Lower leg skin (tissue), 4 donors: ENCODE measurements at regions not wholly inside any gene's neighbourhood (a gene's known extent, or its start where the extent isn't known, plus 50 kb on each side); places are given as distances from the start of the nearest gene placed in this dataset.
"Not testable (repeated sequence)": the region's sequence is repeated elsewhere in the genome, so short reads cannot be mapped to it uniquely, and the experiment has no call there.

Experiments
- DNase-seq, 2 donors: peaks; one replicate each; pipeline ENCODE4 v3.0.0-alpha.2; 2019; ENCODE audit warnings: low spot score in 2 of 2
- H3K4me3 ChIP-seq: fragments of 200-600 bp; sonication (generic); 2 replicates; pipeline ENCODE4 v1.5.1; 2017; ENCODE audit warnings: mild to moderate bottlenecking, low read depth; ENCODE audit not compliant: poor library complexity, severe bottlenecking
- POLR2A ChIP-seq, 2 donors: fragments of 450-650 bp; IDR thresholded peaks; one replicate each; pipeline ENCODE4 v1.6.1; 2016 to 2017; ENCODE audit warnings: antibody characterized with exemption in 2 of 2, mild to moderate bottlenecking in 1 of 2, moderate library complexity in 1 of 2
- WGBS, 2 donors: methylation state at CpG; one replicate each; pipeline ENCODE4 v1.1.5; 2018; 5-methylcytosine and 5-hydroxymethylcytosine counted together
- intact Hi-C: fragments of 100-400 bp; cut with DNase I; formaldehyde crosslinking; loops from one replicate; pipeline ENCODE4 v1.15.0; 2023; ENCODE audit warnings: low total_unique reads
- TF ChIP-seq, protein P1 (sequence below), 3 donors: fragments of 450-650 bp; IDR thresholded peaks; one replicate each; pipeline ENCODE4 v1.5.1; 2016; ENCODE audit warnings: antibody characterized with exemption in 3 of 3, mild to moderate bottlenecking in 3 of 3, moderate library complexity in 2 of 3

DNA sequence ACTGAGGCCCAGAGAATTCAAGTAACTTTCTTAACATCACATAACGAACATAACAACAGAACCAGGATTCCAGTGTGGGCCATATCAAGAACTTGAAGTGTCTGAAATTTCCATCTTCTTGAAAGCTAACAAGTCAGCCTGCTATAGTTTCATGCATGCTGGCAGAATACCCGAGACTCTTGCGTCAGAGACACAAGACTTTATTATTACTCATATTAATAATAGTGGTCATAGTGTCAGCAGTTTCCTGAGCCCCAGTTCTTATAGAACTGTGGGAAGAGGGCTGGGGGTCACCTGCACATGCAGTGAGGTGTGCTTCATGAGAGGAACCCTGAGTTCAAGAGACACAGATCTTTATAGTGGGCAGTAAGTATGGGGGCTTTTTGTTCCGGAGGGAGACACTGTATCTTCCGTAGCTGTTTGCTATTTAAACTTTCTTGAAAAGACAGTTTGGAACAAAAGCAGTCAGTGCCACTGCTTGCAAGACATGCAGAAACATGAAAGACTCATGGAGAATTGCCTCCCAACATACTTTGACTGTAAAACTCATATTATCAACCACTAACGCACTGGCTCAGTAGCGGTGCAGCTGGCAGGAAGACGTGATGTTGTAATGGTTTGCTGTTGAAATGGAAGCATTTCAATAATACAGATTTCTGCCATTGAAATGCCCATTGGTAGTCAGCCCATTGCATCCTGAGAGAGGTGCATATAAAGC is 339.2 kb downstream of the ADGRL2 start:
- WGBS, 2 donors: 58 to 65% methylated on average over 8 of the region's 8 CpGs
- DNase-seq: no peak
- intact Hi-C loops: no loop called here
- no peak overlapping the region for H3K4me3 ChIP-seq
- TF ChIP-seq, protein P1, sequence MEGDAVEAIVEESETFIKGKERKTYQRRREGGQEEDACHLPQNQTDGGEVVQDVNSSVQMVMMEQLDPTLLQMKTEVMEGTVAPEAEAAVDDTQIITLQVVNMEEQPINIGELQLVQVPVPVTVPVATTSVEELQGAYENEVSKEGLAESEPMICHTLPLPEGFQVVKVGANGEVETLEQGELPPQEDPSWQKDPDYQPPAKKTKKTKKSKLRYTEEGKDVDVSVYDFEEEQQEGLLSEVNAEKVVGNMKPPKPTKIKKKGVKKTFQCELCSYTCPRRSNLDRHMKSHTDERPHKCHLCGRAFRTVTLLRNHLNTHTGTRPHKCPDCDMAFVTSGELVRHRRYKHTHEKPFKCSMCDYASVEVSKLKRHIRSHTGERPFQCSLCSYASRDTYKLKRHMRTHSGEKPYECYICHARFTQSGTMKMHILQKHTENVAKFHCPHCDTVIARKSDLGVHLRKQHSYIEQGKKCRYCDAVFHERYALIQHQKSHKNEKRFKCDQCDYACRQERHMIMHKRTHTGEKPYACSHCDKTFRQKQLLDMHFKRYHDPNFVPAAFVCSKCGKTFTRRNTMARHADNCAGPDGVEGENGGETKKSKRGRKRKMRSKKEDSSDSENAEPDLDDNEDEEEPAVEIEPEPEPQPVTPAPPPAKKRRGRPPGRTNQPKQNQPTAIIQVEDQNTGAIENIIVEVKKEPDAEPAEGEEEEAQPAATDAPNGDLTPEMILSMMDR (IDR thresholded peaks at IDR 0.05): no peak
- TF ChIP-seq POLR2A (IDR thresholded peaks at IDR 0.05): no peak

DNA sequence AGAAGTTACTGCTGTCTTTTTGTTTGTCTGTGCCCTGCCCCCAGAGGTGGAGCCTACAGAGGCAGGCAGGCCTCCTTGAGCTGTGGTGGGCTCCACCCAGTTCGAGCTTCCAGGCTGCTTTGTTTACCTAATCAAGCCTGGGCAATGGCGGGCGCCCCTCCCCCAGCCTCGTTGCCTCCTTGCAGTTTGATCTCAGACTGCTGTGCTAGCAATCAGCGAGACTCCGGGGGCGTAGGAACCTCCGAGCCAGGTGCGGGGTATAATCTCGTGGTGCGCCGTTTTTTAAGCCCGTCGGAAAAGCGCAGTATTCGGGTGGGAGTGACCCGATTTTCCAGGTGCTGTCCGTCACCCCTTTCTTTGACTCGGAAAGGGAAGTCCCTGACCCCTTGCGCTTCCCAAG is 335.6 kb downstream of the ADGRL2 start:
- 94 to 97% methylated on average over 17 to 19 of the region's 20 CpGs for WGBS, 2 donors
- DNase-seq, H3K4me3 ChIP-seq, intact Hi-C loops: not testable (repeated sequence)

DNA sequence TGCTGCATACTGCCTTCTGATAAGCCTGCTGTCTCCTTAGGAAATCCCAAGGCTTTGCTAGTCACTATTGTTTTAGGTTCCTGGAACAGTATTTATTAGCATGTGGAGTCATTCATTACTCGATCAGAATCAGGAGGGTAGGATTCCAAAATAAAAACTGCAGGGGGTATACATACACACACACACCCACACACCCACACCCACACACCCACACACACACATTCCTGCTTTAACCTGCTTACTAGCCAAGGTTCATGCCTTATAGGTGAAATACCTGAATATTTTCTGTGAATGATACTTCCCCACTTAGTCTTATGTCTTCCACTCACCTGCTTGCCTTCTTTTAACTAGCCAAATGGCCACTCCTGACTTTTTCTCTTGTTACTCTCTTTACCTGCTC is 325.1 kb downstream of the ADGRL2 start:
- intact Hi-C loops: no loop called here
- TF ChIP-seq, protein P1 (IDR thresholded peaks at IDR 0.05): no peak
- no peak for TF ChIP-seq POLR2A (IDR thresholded peaks at IDR 0.05)
- 45 to 72% methylated on average over 1 of the region's 1 CpG for WGBS, 2 donors
- no peak overlapping the region for H3K4me3 ChIP-seq
- no peak for DNase-seq

DNA sequence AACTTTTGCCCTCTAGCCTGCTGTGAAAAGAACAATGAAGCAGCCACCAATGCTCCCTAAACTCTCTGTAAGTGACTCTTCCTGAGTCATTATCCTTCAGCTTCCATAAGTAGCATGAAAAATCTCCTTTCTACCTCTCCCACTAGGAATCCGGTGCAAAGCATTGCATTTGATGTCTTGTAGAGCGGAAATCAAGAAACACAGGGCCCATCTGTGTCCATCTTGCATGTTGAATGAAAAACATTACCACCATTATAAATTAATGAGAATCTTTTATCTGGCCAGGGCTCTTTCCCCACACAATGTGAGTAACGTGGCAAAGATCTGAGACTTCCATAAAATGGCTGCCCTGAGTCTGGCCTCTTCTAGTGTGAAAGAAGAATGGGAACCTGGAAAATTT is 324.4 kb downstream of the ADGRL2 start:
- DNase-seq: no peak
- TF ChIP-seq, protein P1 (IDR thresholded peaks at IDR 0.05): no peak
- TF ChIP-seq POLR2A (IDR thresholded peaks at IDR 0.05): no peak
- WGBS, 2 donors: 86 to 94% methylated on average over 3 of the region's 3 CpGs
- intact Hi-C loops: no loop called here
- no peak overlapping the region for H3K4me3 ChIP-seq

DNA sequence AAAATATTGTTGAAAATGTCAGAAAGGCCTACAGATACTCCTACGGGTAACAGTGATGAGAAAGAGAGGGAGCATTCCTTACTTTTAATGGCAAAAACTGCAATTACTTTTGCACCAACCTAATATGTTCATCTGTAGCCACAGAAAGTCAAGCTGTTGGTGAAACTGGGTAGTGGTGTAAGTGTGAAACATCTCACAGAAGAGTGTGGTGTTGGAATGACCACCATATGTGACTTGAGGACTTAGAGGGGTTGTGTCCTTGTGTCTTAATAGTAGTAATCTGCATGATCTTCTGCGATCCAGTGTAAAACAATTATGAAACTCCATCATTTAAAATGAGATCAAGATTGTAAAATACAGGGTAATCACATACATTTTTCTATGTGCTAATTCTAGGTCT is 320.7 kb downstream of the ADGRL2 start:
- no peak for TF ChIP-seq POLR2A (IDR thresholded peaks at IDR 0.05)
- TF ChIP-seq, protein P1 (IDR thresholded peaks at IDR 0.05): no peak
- 93 to 94% methylated on average over 2 of the region's 2 CpGs for WGBS, 2 donors
- no peak for DNase-seq
- H3K4me3 ChIP-seq: no peak overlapping the region
- intact Hi-C loops: no loop called here

DNA sequence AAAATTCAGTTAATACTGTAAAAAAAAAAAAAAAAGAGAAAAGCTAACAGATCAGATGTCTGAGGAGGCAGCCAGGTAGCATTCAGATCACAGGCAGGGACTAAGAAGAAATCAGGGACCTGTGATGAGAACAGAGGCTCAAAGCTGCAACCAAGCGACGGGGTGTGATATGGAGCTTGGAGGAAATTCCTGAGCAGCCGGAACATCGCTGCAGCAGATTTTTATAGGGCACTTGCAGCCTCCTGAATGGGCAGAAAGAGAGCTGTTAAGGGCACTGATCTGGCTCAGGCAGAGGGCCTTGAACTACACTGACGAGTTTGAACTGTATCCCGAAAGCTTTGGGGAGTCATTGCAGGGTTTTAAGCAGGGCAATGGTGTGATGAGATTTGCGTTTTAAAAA is 315.4 kb downstream of the ADGRL2 start:
- DNase-seq: no peak
- no peak overlapping the region for H3K4me3 ChIP-seq
- intact Hi-C loops: no loop called here
- TF ChIP-seq, protein P1 (IDR thresholded peaks at IDR 0.05): no peak
- no peak for TF ChIP-seq POLR2A (IDR thresholded peaks at IDR 0.05)
- WGBS, 2 donors: 85 to 88% methylated on average over 7 of the region's 7 CpGs
